ENCODE measurements at regions not wholly inside any gene's neighbourhood (a gene's known extent, or its start where the extent isn't known, plus 50 kb on each side); places are given as distances from the start of the nearest gene placed in this dataset.

GRCh38 chr9:89238424-89238823, 59.8 kb upstream of the SHC3 start:
- TF ChIP-seq CTCF (IDR thresholded peaks at IDR 0.05; ENCODE audit: insufficient read depth, low read depth, low read length) = no peak
- TF ChIP-seq EZH2 (IDR thresholded peaks at IDR 0.05; ENCODE audit: insufficient read depth, low read length) = no peak
